HL-60 (cell line): ENCODE measurements at regions not wholly inside any gene's neighbourhood (a gene's known extent, or its start where the extent isn't known, plus 50 kb on each side); places are given as distances from the start of the nearest gene placed in this dataset.

Experiments
- CTCF ChIP-seq: IDR thresholded peaks from one replicate; pipeline ENCODE4 v1.5.1; 2011; ENCODE audit warnings: low read length, control low read depth, inconsistent platforms; ENCODE audit not compliant: insufficient read depth
- REST ChIP-seq: IDR thresholded peaks from 2 replicates; pipeline ENCODE4 v1.6.1; 2012; ENCODE audit warnings: low read depth; ENCODE audit not compliant: insufficient replicate concordance

GRCh38 chr20:62547364-62547763 lies 71.6 kb upstream of the GATA5 start:
- TF ChIP-seq CTCF (no peak), REST (no peak)
